SJSA1 (cell line): ENCODE measurements at regions not wholly inside any gene's neighbourhood (a gene's known extent, or its start where the extent isn't known, plus 50 kb on each side); places are given as distances from the start of the nearest gene placed in this dataset.

Experiments
- DNase-seq, 2 experiments: peaks; one replicate each; pipeline ENCODE4 v3.0.0-alpha.2; 2015 to 2020; ENCODE audit warnings: low spot score in 2 of 2, low read depth in 1 of 2
- H3K27ac ChIP-seq: fragments of 250-450 bp; sonication (Bioruptor Pico); 2 replicates; pipeline ENCODE4 v1.5.1; 2020; ENCODE audit warnings: mild to moderate bottlenecking, moderate library complexity
- H3K27me3 ChIP-seq: fragments of 250-450 bp; sonication (Bioruptor Pico); replicated peaks from 2 replicates; pipeline ENCODE4 v1.5.1; 2020; ENCODE audit warnings: mild to moderate bottlenecking, moderate library complexity
- H3K36me3 ChIP-seq: fragments of 250-450 bp; sonication (Bioruptor Pico); 2 replicates; pipeline ENCODE4 v1.5.1; 2020; ENCODE audit warnings: mild to moderate bottlenecking
- H3K4me1 ChIP-seq: fragments of 250-450 bp; sonication (Bioruptor Pico); replicated peaks from 2 replicates; pipeline ENCODE4 v1.6.1; 2021; ENCODE audit warnings: mild to moderate bottlenecking
- H3K4me3 ChIP-seq: fragments of 250-450 bp; sonication (Bioruptor Pico); 2 replicates; pipeline ENCODE4 v1.5.1; 2020; ENCODE audit warnings: mild to moderate bottlenecking
- H3K9me3 ChIP-seq: fragments of 250-450 bp; sonication (Bioruptor Pico); replicated peaks from 2 replicates; pipeline ENCODE4 v1.5.1; 2020; ENCODE audit warnings: mild to moderate bottlenecking

- no peaks in the 10 kb centered on the region for H3K9me3 ChIP-seq
- H3K36me3 ChIP-seq, result no peaks in the 10 kb centered on the region
- H3K27me3 ChIP-seq, result no peaks in the 10 kb centered on the region
- H3K4me3 ChIP-seq, result no peak overlapping the region
- no peaks in the 10 kb centered on the region for H3K4me1 ChIP-seq
- DNase-seq, result no peak
- no peak overlapping the region for H3K27ac ChIP-seq
Observed at GRCh38 chr20:12777016-12777415, 231.8 kb upstream of the SPTLC3 start.

- no peaks in the 10 kb centered on the region for H3K9me3 ChIP-seq
- no peaks in the 10 kb centered on the region for H3K36me3 ChIP-seq
- DNase-seq, result no peak
- no peak overlapping the region for H3K27ac ChIP-seq
- no peaks in the 10 kb centered on the region for H3K27me3 ChIP-seq
- no peaks in the 10 kb centered on the region for H3K4me1 ChIP-seq
- H3K4me3 ChIP-seq, result no peak overlapping the region
Observed at GRCh38 chr20:12786276-12786675, 222.5 kb upstream of the SPTLC3 start.

- no peak overlapping the region for H3K4me3 ChIP-seq
- no peak for DNase-seq
- H3K27ac ChIP-seq, result no peak overlapping the region
- no peaks in the 10 kb centered on the region for H3K27me3 ChIP-seq
- no peaks in the 10 kb centered on the region for H3K36me3 ChIP-seq
- H3K9me3 ChIP-seq, result no peaks in the 10 kb centered on the region
- no peaks in the 10 kb centered on the region for H3K4me1 ChIP-seq
Observed at GRCh38 chr20:12788632-12789299, 220.0 kb upstream of the SPTLC3 start.

GRCh38 chr20:12790859-12791258 is 217.9 kb upstream of the SPTLC3 start:
- Histone ChIP-seq H3K4me1 (no peaks in the 10 kb centered on the region), H3K4me3 (no peak overlapping the region), H3K9me3 (no peaks in the 10 kb centered on the region), H3K27me3 (no peaks in the 10 kb centered on the region), H3K36me3 (no peaks in the 10 kb centered on the region), H3K27ac (no peak overlapping the region)
- DNase-seq, result no peak

- H3K4me3 ChIP-seq, result no peak overlapping the region
- H3K36me3 ChIP-seq, result no peaks in the 10 kb centered on the region
- no peaks in the 10 kb centered on the region for H3K27me3 ChIP-seq
- DNase-seq, result no peak
- no peak overlapping the region for H3K27ac ChIP-seq
- no peaks in the 10 kb centered on the region for H3K4me1 ChIP-seq
- no peaks in the 10 kb centered on the region for H3K9me3 ChIP-seq
Observed at GRCh38 chr20:12798286-12798685, 210.5 kb upstream of the SPTLC3 start.

GRCh38 chr20:12808006-12808567 is 200.7 kb upstream of the SPTLC3 start:
- Histone ChIP-seq H3K36me3 (no peaks in the 10 kb centered on the region), H3K4me1 (no peaks in the 10 kb centered on the region), H3K27ac (no peak overlapping the region), H3K27me3 (no peaks in the 10 kb centered on the region), H3K4me3 (no peak overlapping the region), H3K9me3 (0 out of 2 replicates have a peak, but pooled peaks cover 6% of the 10 kb centered on the region)
- DNase-seq, result no peak

- 0 out of 2 replicates have a peak, but pooled peaks cover 6% of the 10 kb centered on the region for H3K9me3 ChIP-seq
- H3K36me3 ChIP-seq, result no peaks in the 10 kb centered on the region
- H3K27me3 ChIP-seq, result no peaks in the 10 kb centered on the region
- H3K4me1 ChIP-seq, result no peaks in the 10 kb centered on the region
- no peak for DNase-seq
- H3K4me3 ChIP-seq, result no peak overlapping the region
- no peak overlapping the region for H3K27ac ChIP-seq
Observed at GRCh38 chr20:12815231-12815768, 193.5 kb upstream of the SPTLC3 start.

GRCh38 chr20:12815778-12816408 is 192.9 kb upstream of the SPTLC3 start:
- DNase-seq, result no peak
- Histone ChIP-seq H3K27ac (no peak overlapping the region), H3K4me1 (no peaks in the 10 kb centered on the region), H3K4me3 (no peak overlapping the region), H3K27me3 (no peaks in the 10 kb centered on the region), H3K36me3 (no peaks in the 10 kb centered on the region), H3K9me3 (0 out of 2 replicates have a peak, but pooled peaks cover 6% of the 10 kb centered on the region)

GRCh38 chr20:12821249-12821648 is 187.5 kb upstream of the SPTLC3 start:
- Histone ChIP-seq H3K36me3 (no peaks in the 10 kb centered on the region), H3K27me3 (no peaks in the 10 kb centered on the region), H3K4me3 (no peak overlapping the region), H3K27ac (no peak overlapping the region), H3K4me1 (no peaks in the 10 kb centered on the region), H3K9me3 (no peaks in the 10 kb centered on the region)
- no peak for DNase-seq

- Histone ChIP-seq H3K27me3 (no peaks in the 10 kb centered on the region), H3K27ac (no peak overlapping the region), H3K4me1 (no peaks in the 10 kb centered on the region), H3K36me3 (no peaks in the 10 kb centered on the region), H3K9me3 (no peaks in the 10 kb centered on the region), H3K4me3 (no peak overlapping the region)
- no peak for DNase-seq
Observed at GRCh38 chr20:12823734-12824133, 185.0 kb upstream of the SPTLC3 start.

- no peaks in the 10 kb centered on the region for H3K27me3 ChIP-seq
Observed at GRCh38 chr20:12824328-12825225, 184.2 kb upstream of the SPTLC3 start.

GRCh38 chr20:12825226-12825595 is 183.6 kb upstream of the SPTLC3 start:
- no peak for DNase-seq
- Histone ChIP-seq H3K4me3 (no peak overlapping the region), H3K27me3 (no peaks in the 10 kb centered on the region), H3K36me3 (no peaks in the 10 kb centered on the region), H3K4me1 (no peaks in the 10 kb centered on the region), H3K9me3 (no peaks in the 10 kb centered on the region), H3K27ac (no peak overlapping the region)

More at GRCh38 chr20:12824328-12825225, 184.2 kb upstream of the SPTLC3 start:
- no peaks in the 10 kb centered on the region for H3K9me3 ChIP-seq
- no peak for DNase-seq
- H3K4me3 ChIP-seq, result no peak overlapping the region
- no peak overlapping the region for H3K27ac ChIP-seq
- no peaks in the 10 kb centered on the region for H3K4me1 ChIP-seq
- H3K36me3 ChIP-seq, result no peaks in the 10 kb centered on the region

- Histone ChIP-seq H3K4me1 (no peaks in the 10 kb centered on the region), H3K36me3 (no peaks in the 10 kb centered on the region), H3K4me3 (no peak overlapping the region), H3K9me3 (no peaks in the 10 kb centered on the region), H3K27ac (no peak overlapping the region), H3K27me3 (no peaks in the 10 kb centered on the region)
- no peak for DNase-seq
Observed at GRCh38 chr20:12827816-12828385, 180.9 kb upstream of the SPTLC3 start.
